ENCODE measurements at regions not wholly inside any gene's neighbourhood (a gene's known extent, or its start where the extent isn't known, plus 50 kb on each side); places are given as distances from the start of the nearest gene placed in this dataset.

- no peak overlapping the region for H3K4me3 ChIP-seq
- no peak for DNase-seq
- intact Hi-C loops (cut with DNase I), result no loop called here
- H3K4me1 ChIP-seq, result no peaks in the 10 kb centered on the region
- H3K36me3 ChIP-seq, result no peaks in the 10 kb centered on the region
- no peaks in the 10 kb centered on the region for H3K9me3 ChIP-seq
- ATAC-seq, result no peak
- H3K27ac ChIP-seq, result no peak overlapping the region
- TF ChIP-seq, protein P1, sequence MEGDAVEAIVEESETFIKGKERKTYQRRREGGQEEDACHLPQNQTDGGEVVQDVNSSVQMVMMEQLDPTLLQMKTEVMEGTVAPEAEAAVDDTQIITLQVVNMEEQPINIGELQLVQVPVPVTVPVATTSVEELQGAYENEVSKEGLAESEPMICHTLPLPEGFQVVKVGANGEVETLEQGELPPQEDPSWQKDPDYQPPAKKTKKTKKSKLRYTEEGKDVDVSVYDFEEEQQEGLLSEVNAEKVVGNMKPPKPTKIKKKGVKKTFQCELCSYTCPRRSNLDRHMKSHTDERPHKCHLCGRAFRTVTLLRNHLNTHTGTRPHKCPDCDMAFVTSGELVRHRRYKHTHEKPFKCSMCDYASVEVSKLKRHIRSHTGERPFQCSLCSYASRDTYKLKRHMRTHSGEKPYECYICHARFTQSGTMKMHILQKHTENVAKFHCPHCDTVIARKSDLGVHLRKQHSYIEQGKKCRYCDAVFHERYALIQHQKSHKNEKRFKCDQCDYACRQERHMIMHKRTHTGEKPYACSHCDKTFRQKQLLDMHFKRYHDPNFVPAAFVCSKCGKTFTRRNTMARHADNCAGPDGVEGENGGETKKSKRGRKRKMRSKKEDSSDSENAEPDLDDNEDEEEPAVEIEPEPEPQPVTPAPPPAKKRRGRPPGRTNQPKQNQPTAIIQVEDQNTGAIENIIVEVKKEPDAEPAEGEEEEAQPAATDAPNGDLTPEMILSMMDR (IDR thresholded peaks at IDR 0.05), result no peak
- no peaks in the 10 kb centered on the region for H3K27me3 ChIP-seq (ENCODE audit: low read depth)
These were observed 78.2 kb downstream of the LIG4 start for GRCh38 chr13:108137176-108137575.

GRCh38 chr13:108127406-108127805, 87.9 kb downstream of the LIG4 start:
- ATAC-seq, result no peak
- Histone ChIP-seq H3K27ac (no peak overlapping the region), H3K36me3 (no peaks in the 10 kb centered on the region), H3K9me3 (no peaks in the 10 kb centered on the region), H3K27me3 (ENCODE audit: low read depth) (no peaks in the 10 kb centered on the region), H3K4me1 (no peaks in the 10 kb centered on the region), H3K4me3 (no peak overlapping the region)
- no peak for DNase-seq
- intact Hi-C loops (cut with DNase I), result no loop called here
- TF ChIP-seq, protein P1 (IDR thresholded peaks at IDR 0.05), result no peak

DNA sequence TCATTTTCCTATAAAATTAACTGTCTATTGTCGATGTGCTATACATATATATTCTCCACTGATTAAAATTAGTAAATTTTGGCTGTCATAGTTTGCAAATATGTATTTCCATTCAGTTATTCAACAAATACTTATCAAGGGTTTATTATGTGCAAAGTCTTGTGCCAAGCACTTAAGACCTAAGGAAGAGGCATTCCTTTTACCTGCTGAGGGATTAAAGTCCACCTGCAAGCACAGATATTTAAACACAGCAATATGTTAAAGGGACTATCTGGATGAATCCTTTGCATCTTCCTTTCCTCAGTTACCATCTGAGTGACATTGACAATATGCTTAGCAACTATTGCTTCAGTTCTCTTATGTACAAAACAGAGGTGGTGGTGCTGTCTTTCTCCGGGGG, 89.3 kb downstream of the LIG4 start:
- H3K36me3 ChIP-seq, result no peaks in the 10 kb centered on the region
- no peak overlapping the region for H3K27ac ChIP-seq
- H3K9me3 ChIP-seq, result no peaks in the 10 kb centered on the region
- no peaks in the 10 kb centered on the region for H3K4me1 ChIP-seq
- intact Hi-C loops (cut with DNase I), result no loop called here
- no peaks in the 10 kb centered on the region for H3K27me3 ChIP-seq (ENCODE audit: low read depth)
- TF ChIP-seq, protein P1 (IDR thresholded peaks at IDR 0.05), result no peak
- ATAC-seq, result no peak
- no peak overlapping the region for H3K4me3 ChIP-seq
- no peak for DNase-seq

DNA sequence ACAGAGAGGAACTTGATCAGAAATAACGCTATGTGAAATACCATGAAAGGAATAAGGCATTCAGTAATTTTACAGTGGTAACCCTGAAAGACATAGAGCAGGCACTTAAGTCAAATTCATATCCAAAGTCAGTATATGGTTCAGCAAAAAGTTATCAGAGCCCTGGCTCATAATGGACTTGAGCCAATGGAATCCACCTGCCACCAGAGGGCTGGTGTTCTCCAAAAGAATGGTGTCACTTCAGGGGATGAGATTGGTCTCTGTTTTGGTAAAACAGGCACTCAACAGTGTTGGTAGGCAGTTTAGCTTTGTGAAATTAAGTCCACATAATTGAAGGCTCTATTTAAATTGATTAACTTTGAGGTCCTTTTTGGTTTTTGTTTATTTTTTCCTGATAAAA, 93.9 kb downstream of the LIG4 start:
- Histone ChIP-seq H3K9me3 (no peaks in the 10 kb centered on the region), H3K27me3 (ENCODE audit: low read depth) (no peaks in the 10 kb centered on the region), H3K4me1 (no peaks in the 10 kb centered on the region), H3K27ac (no peak overlapping the region), H3K36me3 (no peaks in the 10 kb centered on the region), H3K4me3 (no peak overlapping the region)
- intact Hi-C loops (cut with DNase I), result no loop called here
- TF ChIP-seq, protein P1 (IDR thresholded peaks at IDR 0.05), result no peak
- ATAC-seq (no peak), DNase-seq (no peak)

DNA sequence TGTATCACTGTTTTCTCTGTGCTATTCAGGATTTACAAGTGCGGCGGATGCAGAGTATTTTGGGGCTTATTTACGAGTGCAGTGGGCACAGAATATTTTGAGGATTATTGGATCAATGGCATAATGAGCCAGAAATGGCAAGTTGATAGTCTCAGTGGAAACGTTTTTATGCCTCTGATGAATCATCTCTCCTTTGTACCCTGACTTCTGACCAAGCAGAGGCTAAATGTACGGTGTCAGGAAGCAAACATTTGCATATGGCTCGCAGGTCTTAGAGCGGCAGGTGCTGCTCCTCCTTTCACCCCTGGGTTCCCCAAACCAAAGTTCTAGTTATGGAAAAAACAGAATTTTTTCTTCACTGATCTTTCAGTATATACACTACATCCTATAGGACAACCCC, 94.5 kb downstream of the LIG4 start:
- Histone ChIP-seq H3K9me3 (no peaks in the 10 kb centered on the region), H3K4me1 (no peaks in the 10 kb centered on the region), H3K27ac (no peak overlapping the region), H3K27me3 (ENCODE audit: low read depth) (no peaks in the 10 kb centered on the region), H3K36me3 (no peaks in the 10 kb centered on the region), H3K4me3 (no peak overlapping the region)
- intact Hi-C loops (cut with DNase I), result no loop called here
- no peak for DNase-seq
- TF ChIP-seq, protein P1 (IDR thresholded peaks at IDR 0.05), result no peak
- no peak for ATAC-seq

DNA sequence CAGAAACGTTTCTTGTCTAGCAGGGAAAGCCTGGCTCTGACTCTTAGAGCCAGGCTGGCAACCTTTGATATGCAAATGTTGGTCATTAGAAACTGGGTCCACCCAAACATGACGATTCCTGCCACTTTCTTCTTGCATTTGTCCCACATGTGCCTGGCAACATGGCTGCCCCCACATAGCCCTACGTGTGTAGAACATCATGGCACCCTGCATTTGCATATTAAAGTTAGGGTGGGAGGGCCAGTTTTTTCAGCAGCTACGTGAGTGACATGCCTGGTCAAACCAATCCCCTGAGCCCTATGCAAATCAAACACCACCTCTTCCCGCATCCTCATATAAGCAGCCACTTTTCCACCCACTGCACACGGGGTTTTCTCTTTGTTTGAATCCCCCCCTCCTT, 95.0 kb downstream of the LIG4 start:
- Histone ChIP-seq H3K4me1 (no peaks in the 10 kb centered on the region), H3K9me3 (no peaks in the 10 kb centered on the region), H3K27me3 (ENCODE audit: low read depth) (no peaks in the 10 kb centered on the region), H3K4me3 (no peak overlapping the region), H3K36me3 (no peaks in the 10 kb centered on the region), H3K27ac (no peak overlapping the region)
- intact Hi-C loops (cut with DNase I), result no loop called here
- TF ChIP-seq, protein P1 (IDR thresholded peaks at IDR 0.05), result no peak
- ATAC-seq (no peak), DNase-seq (no peak)

Data from lower lobe of right lung (tissue), 2 donors.